DOHH2 (cell line): ENCODE measurements at regions not wholly inside any gene's neighbourhood (a gene's known extent, or its start where the extent isn't known, plus 50 kb on each side); places are given as distances from the start of the nearest gene placed in this dataset.
"Not testable (repeated sequence)": the region's sequence is repeated elsewhere in the genome, so short reads cannot be mapped to it uniquely, and the experiment has no call there.

Source experiments
- H3F3A ChIP-seq: fragments of 200-600 bp; sonication (generic), shearing (Covaris generic); 2 replicates; pipeline ENCODE4 v1.6.0; 2016; ENCODE audit warnings: antibody characterized with exemption, mild to moderate bottlenecking; ENCODE audit not compliant: control insufficient read depth, insufficient read depth
- H3K27ac ChIP-seq: fragments of 200-600 bp; sonication (generic); 2 replicates; pipeline ENCODE4 v1.5.1; 2014; ENCODE audit warnings: low read depth, mild to moderate bottlenecking, low read length, moderate library complexity
- H3K27me3 ChIP-seq: fragments of 200-600 bp; sonication (generic); 2 replicates; pipeline ENCODE4 v1.6.1; 2014; ENCODE audit warnings: mild to moderate bottlenecking, low read length, mixed read lengths; ENCODE audit not compliant: control insufficient read depth
- H3K36me3 ChIP-seq: fragments of 200-600 bp; sonication (generic); 2 replicates; pipeline ENCODE4 v1.6.1; 2014; ENCODE audit warnings: mild to moderate bottlenecking, low read length, moderate library complexity, mixed read lengths; ENCODE audit not compliant: control insufficient read depth
- H3K4me1 ChIP-seq: fragments of 200-600 bp; sonication (generic); 2 replicates; pipeline ENCODE4 v1.6.1; 2014; ENCODE audit warnings: mild to moderate bottlenecking, low read length, mixed read lengths; ENCODE audit not compliant: control insufficient read depth
- H3K4me2 ChIP-seq: fragments of 200-600 bp; sonication (generic); 2 replicates; pipeline ENCODE4 v1.6.0; 2014; ENCODE audit warnings: mild to moderate bottlenecking, low read length, moderate library complexity
- H3K4me3 ChIP-seq: fragments of 200-600 bp; sonication (generic); 2 replicates; pipeline ENCODE4 v1.5.1; 2014; ENCODE audit warnings: mild to moderate bottlenecking, low read length, mixed read lengths
- H3K79me2 ChIP-seq: fragments of 200-600 bp; sonication (generic); 2 replicates; pipeline ENCODE4 v1.6.1; 2014; ENCODE audit warnings: mild to moderate bottlenecking, low read length, mixed read lengths; ENCODE audit not compliant: control insufficient read depth
- H3K9me2 ChIP-seq: fragments of 200-600 bp; sonication (generic); replicated peaks from 2 replicates; pipeline ENCODE4 v1.6.1; 2014; ENCODE audit warnings: mild to moderate bottlenecking, low read length, mixed read lengths; ENCODE audit not compliant: control insufficient read depth
- H3K9me3 ChIP-seq: fragments of 200-600 bp; sonication (generic); 2 replicates; pipeline ENCODE4 v1.6.1; 2014; ENCODE audit warnings: antibody characterized with exemption, low read length, mixed read lengths; ENCODE audit not compliant: control insufficient read depth, insufficient read depth
- H4K20me1 ChIP-seq: fragments of 200-600 bp; sonication (generic); 2 replicates; pipeline ENCODE4 v1.6.0; 2014; ENCODE audit warnings: low read depth, mild to moderate bottlenecking, antibody characterized with exemption, low read length, moderate library complexity; ENCODE audit not compliant: control insufficient read depth, insufficient read depth
- EZH2phosphoT487 ChIP-seq: fragments of 200-600 bp; sonication (generic); IDR thresholded peaks from 2 replicates; pipeline ENCODE4 v1.6.1; 2017; ENCODE audit warnings: borderline replicate concordance, mild to moderate bottlenecking, antibody characterized with exemption, low read length, moderate library complexity, mixed read lengths
- TF ChIP-seq, protein P1 (sequence below): fragments of 200-600 bp; sonication (generic); IDR thresholded peaks from one replicate; pipeline ENCODE4 v1.5.1; 2014; ENCODE audit warnings: antibody characterized with exemption, mild to moderate bottlenecking, low read depth, low read length; ENCODE audit not compliant: poor library complexity, severe bottlenecking

DNA sequence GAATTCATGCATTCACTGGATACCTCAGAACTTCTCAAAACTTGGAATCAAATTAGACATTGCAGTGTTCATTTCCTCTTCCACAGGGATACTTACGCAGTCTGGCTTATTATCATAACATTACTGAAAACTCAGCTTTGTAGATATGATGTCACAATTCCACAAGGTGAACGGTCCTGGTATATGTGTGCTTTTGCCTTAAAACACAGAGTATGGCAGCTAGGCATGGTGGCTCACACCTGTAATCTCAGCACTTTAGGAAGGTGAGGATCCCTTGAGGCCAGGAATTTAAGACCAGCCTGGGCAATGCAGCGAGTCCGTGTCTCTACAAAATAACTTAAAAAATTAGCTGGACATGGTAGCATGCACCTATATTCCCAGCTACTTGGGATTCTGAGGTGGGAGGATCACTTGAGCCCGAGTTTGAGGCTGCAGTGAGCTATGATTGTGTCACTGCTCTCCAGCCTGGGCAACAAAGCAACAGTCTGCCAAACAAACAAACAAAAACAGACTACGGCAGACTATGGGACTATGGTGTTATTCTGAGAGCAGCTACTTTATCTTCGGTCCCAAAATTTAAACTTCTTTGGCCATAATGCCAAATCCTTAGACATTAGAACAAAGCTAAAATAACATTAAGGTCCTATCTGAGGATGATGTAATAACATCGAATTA, 1191.9 kb upstream of the SLC39A10 start:
- no peaks in the 10 kb centered on the region for H3K9me2 ChIP-seq
- no peaks in the 10 kb centered on the region for H3F3A ChIP-seq
- TF ChIP-seq, protein P1, sequence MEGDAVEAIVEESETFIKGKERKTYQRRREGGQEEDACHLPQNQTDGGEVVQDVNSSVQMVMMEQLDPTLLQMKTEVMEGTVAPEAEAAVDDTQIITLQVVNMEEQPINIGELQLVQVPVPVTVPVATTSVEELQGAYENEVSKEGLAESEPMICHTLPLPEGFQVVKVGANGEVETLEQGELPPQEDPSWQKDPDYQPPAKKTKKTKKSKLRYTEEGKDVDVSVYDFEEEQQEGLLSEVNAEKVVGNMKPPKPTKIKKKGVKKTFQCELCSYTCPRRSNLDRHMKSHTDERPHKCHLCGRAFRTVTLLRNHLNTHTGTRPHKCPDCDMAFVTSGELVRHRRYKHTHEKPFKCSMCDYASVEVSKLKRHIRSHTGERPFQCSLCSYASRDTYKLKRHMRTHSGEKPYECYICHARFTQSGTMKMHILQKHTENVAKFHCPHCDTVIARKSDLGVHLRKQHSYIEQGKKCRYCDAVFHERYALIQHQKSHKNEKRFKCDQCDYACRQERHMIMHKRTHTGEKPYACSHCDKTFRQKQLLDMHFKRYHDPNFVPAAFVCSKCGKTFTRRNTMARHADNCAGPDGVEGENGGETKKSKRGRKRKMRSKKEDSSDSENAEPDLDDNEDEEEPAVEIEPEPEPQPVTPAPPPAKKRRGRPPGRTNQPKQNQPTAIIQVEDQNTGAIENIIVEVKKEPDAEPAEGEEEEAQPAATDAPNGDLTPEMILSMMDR = no peak
- TF ChIP-seq EZH2phosphoT487 = no peak
- H3K9me3 ChIP-seq = no peaks in the 10 kb centered on the region
- H3K27ac ChIP-seq = no peak overlapping the region
- no peaks in the 10 kb centered on the region for H3K27me3 ChIP-seq
- H4K20me1 ChIP-seq = no peaks in the 10 kb centered on the region
- H3K79me2 ChIP-seq = no peaks in the 10 kb centered on the region
- H3K4me2 ChIP-seq = no peak overlapping the region
- H3K4me1 ChIP-seq = no peaks in the 10 kb centered on the region
- no peak overlapping the region for H3K4me3 ChIP-seq
- no peaks in the 10 kb centered on the region for H3K36me3 ChIP-seq

DNA sequence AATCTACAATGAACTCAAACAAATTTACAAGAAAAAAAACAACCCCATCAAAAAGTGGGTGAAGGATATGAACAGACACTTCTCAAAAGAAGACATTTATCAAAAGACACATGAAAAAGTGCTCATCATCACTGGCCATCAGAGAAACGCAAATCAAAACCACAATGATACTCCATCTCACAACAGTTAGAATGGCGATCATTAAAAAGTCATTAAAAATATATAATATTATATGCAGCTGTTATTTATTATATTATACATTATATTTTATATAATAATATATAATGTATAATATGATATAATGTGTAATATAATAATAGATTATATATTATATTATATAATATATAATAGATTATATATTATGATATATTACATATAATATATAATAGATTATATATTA, 1194.1 kb upstream of the SLC39A10 start:
- not testable (repeated sequence) for H3K79me2 ChIP-seq, H3K9me2 ChIP-seq, H4K20me1 ChIP-seq, H3K4me1 ChIP-seq, H3K4me2 ChIP-seq, H3K4me3 ChIP-seq, H3K27ac ChIP-seq, H3K36me3 ChIP-seq, H3F3A ChIP-seq, H3K9me3 ChIP-seq, H3K27me3 ChIP-seq

DNA sequence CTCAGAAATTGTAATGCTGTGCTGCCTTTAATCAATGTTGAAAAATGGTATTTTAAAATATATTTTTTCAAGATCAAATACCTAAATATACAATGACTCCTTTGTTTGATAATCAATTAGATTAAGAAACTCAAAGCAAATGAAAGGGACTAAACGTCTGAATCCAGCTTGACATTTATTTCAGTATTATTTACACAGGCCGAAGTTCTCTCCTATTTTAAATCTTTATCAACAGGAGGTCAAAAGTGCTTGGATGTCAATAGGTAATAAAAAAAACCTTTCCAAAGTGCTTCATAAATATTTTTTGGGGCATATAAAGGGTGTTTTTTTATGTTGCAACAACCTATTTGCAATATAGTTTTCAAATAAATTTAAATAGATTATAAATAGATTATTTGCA, 1201.7 kb upstream of the SLC39A10 start:
- Histone ChIP-seq H3K27ac (no peak overlapping the region), H3K4me1 (no peaks in the 10 kb centered on the region), H4K20me1 (no peaks in the 10 kb centered on the region), H3F3A (no peaks in the 10 kb centered on the region), H3K79me2 (no peaks in the 10 kb centered on the region), H3K9me3 (no peaks in the 10 kb centered on the region), H3K9me2 (no peaks in the 10 kb centered on the region), H3K4me2 (no peak overlapping the region), H3K27me3 (no peaks in the 10 kb centered on the region), H3K36me3 (no peaks in the 10 kb centered on the region), H3K4me3 (no peak overlapping the region)
- no peak for TF ChIP-seq EZH2phosphoT487
- TF ChIP-seq, protein P1 = no peak

DNA sequence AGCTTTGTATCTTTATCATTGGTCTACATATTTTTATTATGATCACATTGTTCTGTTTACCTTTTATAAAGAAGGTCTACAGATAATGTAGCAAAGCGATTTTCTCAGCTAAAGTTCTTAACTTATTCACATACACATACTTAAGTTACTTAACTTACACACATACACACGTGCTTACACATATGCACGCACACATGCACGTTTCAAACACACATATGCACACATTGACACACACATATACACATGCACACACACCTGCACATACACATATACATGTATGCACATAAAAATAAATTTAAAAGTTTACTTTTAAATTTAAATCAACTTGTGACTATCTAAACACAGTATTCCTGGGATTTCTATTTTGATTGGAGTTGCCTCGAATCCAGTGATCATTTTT, 1204.5 kb upstream of the SLC39A10 start:
- Histone ChIP-seq H3K9me2 (no peaks in the 10 kb centered on the region), H3K4me2 (no peak overlapping the region), H3K36me3 (no peaks in the 10 kb centered on the region), H3K27me3 (no peaks in the 10 kb centered on the region), H3K4me1 (no peaks in the 10 kb centered on the region), H3K4me3 (no peak overlapping the region), H3F3A (no peaks in the 10 kb centered on the region), H3K9me3 (no peaks in the 10 kb centered on the region), H3K27ac (no peak overlapping the region), H3K79me2 (no peaks in the 10 kb centered on the region), H4K20me1 (no peaks in the 10 kb centered on the region)
- TF ChIP-seq, protein P1 = no peak
- no peak for TF ChIP-seq EZH2phosphoT487
